ENCODE measurements at regions not wholly inside any gene's neighbourhood (a gene's known extent, or its start where the extent isn't known, plus 50 kb on each side); places are given as distances from the start of the nearest gene placed in this dataset.
A peak's percentile ranks its signal among the peaks of the same experiment; 100 is the strongest.

- POLR2A ChIA-PET, result no interaction called here
- H3K4me1 ChIP-seq, result 0 out of 2 replicates have a peak, but pooled peaks cover 4% of the 10 kb centered on the region
- no peaks in the 10 kb centered on the region for H3K36me3 ChIP-seq (ENCODE audit: control insufficient read depth, insufficient read depth, low read length)
Measured at GRCh38 chr11:71335371-71335770, 83.0 kb upstream of the SHANK2 start.

DNA sequence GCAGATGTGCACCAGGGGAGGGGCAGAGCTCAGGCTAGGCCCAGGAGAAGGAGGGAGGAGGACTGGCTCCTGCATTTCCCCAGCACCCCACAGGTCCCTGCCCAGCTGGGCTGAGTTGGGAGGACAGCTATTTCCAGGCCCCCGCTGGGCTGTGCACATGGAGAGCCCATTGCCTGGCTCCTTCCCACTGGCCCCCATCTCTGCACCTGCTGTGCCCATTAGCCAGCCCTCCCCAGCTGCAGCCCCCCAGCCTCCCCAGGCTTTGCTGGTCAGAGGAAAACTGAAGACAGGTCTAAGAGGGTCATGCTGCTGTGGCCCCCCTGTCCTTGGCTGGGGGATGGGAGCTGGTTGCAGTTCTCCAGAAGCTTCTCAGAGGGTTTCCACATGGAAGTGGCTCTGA is 81.8 kb upstream of the SHANK2 start:
- peak in 1 of 2 experiments; percentile 22 for DNase-seq
- BruUV-seq (replicated peaks), result no TSS peak
- no peak for TF ChIP-seq CTCF (IDR thresholded peaks at IDR 0.05; ENCODE audit: insufficient read depth in 1 of 2, low read depth in 1 of 2, low read length in 1 of 2, severe bottlenecking in 1 of 2, unreplicated experiment in 1 of 2)
- intact Hi-C loops (cut with micrococcal nuclease; ENCODE audit: unreplicated experiment), result no loop called here
- Histone ChIP-seq H3K27me3 (replicated peaks; ENCODE audit: control insufficient read depth, insufficient read depth, low read length) (no peaks in the 10 kb centered on the region), H3K36me3 (ENCODE audit: control insufficient read depth, insufficient read depth, low read length) (no peaks in the 10 kb centered on the region), H3K4me3 (ENCODE audit: low read depth, low read length) (no peak overlapping the region), H3K4me1 (0 out of 2 replicates have a peak, but pooled peaks cover 4% of the 10 kb centered on the region), H3K9me3 (peaks cover 20% of the 10 kb centered on the region)
- Mint-ChIP-seq H3K4me1 (ENCODE audit: low read depth, unreplicated experiment) (peaks cover 6% of the 10 kb centered on the region), H3K4me3 (ENCODE audit: unreplicated experiment) (no peak overlapping the region), H3K9me3 (ENCODE audit: unreplicated experiment) (peaks cover 22% of the 10 kb centered on the region), H3K27me3 (ENCODE audit: insufficient read depth, unreplicated experiment) (no peaks in the 10 kb centered on the region), H3K27ac (ENCODE audit: unreplicated experiment) (no peak overlapping the region), H3K36me3 (ENCODE audit: insufficient read depth, unreplicated experiment) (no peaks in the 10 kb centered on the region)
- CTCF ChIA-PET, result no interaction called here
- POLR2A ChIA-PET, result no interaction called here

More at GRCh38 chr11:71335371-71335770, 83.0 kb upstream of the SHANK2 start:
- peaks cover 12% of the 10 kb centered on the region for H3K9me3 Mint-ChIP-seq (ENCODE audit: unreplicated experiment)
- no peak for TF ChIP-seq CTCF (IDR thresholded peaks at IDR 0.05; ENCODE audit: insufficient read depth in 1 of 2, low read depth in 1 of 2, low read length in 1 of 2, severe bottlenecking in 1 of 2, unreplicated experiment in 1 of 2)
- Histone ChIP-seq H3K4me3 (ENCODE audit: low read depth, low read length) (no peak overlapping the region), H3K9me3 (peaks cover 20% of the 10 kb centered on the region), H3K27me3 (replicated peaks; ENCODE audit: control insufficient read depth, insufficient read depth, low read length) (no peaks in the 10 kb centered on the region)
- no TSS peak for BruUV-seq (replicated peaks)
- CTCF ChIA-PET, result no interaction called here
- intact Hi-C loops (cut with micrococcal nuclease; ENCODE audit: unreplicated experiment), result no loop called here
- H3K27me3 Mint-ChIP-seq (ENCODE audit: insufficient read depth, unreplicated experiment), result no peaks in the 10 kb centered on the region
- no peaks in the 10 kb centered on the region for H3K36me3 Mint-ChIP-seq (ENCODE audit: insufficient read depth, unreplicated experiment)
- H3K4me1 Mint-ChIP-seq (ENCODE audit: low read depth, unreplicated experiment), result peaks cover 6% of the 10 kb centered on the region
- H3K27ac Mint-ChIP-seq (ENCODE audit: unreplicated experiment), result no peak overlapping the region
- no peak overlapping the region for H3K4me3 Mint-ChIP-seq (ENCODE audit: unreplicated experiment)
- DNase-seq, result peak in 1 of 2 experiments; percentile 34

- BruUV-seq (replicated peaks), result no TSS peak
- Mint-ChIP-seq H3K27me3 (ENCODE audit: insufficient read depth, unreplicated experiment) (no peaks in the 10 kb centered on the region), H3K4me3 (ENCODE audit: unreplicated experiment) (no peak overlapping the region), H3K36me3 (ENCODE audit: insufficient read depth, unreplicated experiment) (peaks cover 3% of the 10 kb centered on the region), H3K4me1 (ENCODE audit: low read depth, unreplicated experiment) (peaks cover 3% of the 10 kb centered on the region), H3K27ac (ENCODE audit: unreplicated experiment) (no peak overlapping the region), H3K9me3 (ENCODE audit: unreplicated experiment) (peaks cover 22% of the 10 kb centered on the region)
- POLR2A ChIA-PET, result no interaction called here
- no peak for TF ChIP-seq CTCF (IDR thresholded peaks at IDR 0.05; ENCODE audit: insufficient read depth in 1 of 2, low read depth in 1 of 2, low read length in 1 of 2, severe bottlenecking in 1 of 2, unreplicated experiment in 1 of 2)
- Histone ChIP-seq H3K4me1 (0 out of 2 replicates have a peak, but pooled peaks cover 4% of the 10 kb centered on the region), H3K4me3 (ENCODE audit: low read depth, low read length) (no peak overlapping the region), H3K36me3 (ENCODE audit: control insufficient read depth, insufficient read depth, low read length) (no peaks in the 10 kb centered on the region), H3K9me3 (peaks cover 20% of the 10 kb centered on the region), H3K27me3 (replicated peaks; ENCODE audit: control insufficient read depth, insufficient read depth, low read length) (no peaks in the 10 kb centered on the region)
- DNase-seq, result peak in 1 of 2 experiments; percentile 27
- intact Hi-C loops (cut with micrococcal nuclease; ENCODE audit: unreplicated experiment), result no loop called here
- CTCF ChIA-PET, result no interaction called here
Measured at GRCh38 chr11:71333473-71333872, 81.1 kb upstream of the SHANK2 start.

Data from Caco-2 (cell line).